Fibroblast of skin of right quadriceps (primary cell): ENCODE measurements at regions not wholly inside any gene's neighbourhood (a gene's known extent, or its start where the extent isn't known, plus 50 kb on each side); places are given as distances from the start of the nearest gene placed in this dataset.
A peak's percentile ranks its signal among the peaks of the same experiment; 100 is the strongest.

Experiments
- DNase-seq: peaks from one replicate; pipeline ENCODE4 v3.0.0-alpha.2; 2013

- DNase-seq = no peak
Measured at GRCh38 chr12:71233083-71233482, 75.3 kb upstream of the TSPAN8 start.

GRCh38 chr12:71230542-71230941 is 72.7 kb upstream of the TSPAN8 start:
- no peak for DNase-seq

GRCh38 chr12:71223139-71223538 is 65.3 kb upstream of the TSPAN8 start:
- no peak for DNase-seq

- no peak for DNase-seq
Measured at GRCh38 chr12:71222436-71222835, 64.6 kb upstream of the TSPAN8 start.

GRCh38 chr12:71220260-71220659 is 62.5 kb upstream of the TSPAN8 start:
- no peak for DNase-seq

- DNase-seq = no peak
Measured at GRCh38 chr12:71219224-71219623, 61.4 kb upstream of the TSPAN8 start.

GRCh38 chr12:71218616-71219015 is 60.8 kb upstream of the TSPAN8 start:
- no peak for DNase-seq

- DNase-seq = peak; percentile 4
Measured at GRCh38 chr12:71216725-71217579, 59.2 kb upstream of the TSPAN8 start.

- DNase-seq = no peak
Measured at GRCh38 chr12:71214511-71215285, 56.9 kb upstream of the TSPAN8 start.

GRCh38 chr12:71208053-71208685 is 50.4 kb upstream of the TSPAN8 start:
- no peak for DNase-seq
